GM13976 (cell line): ENCODE measurements at regions not wholly inside any gene's neighbourhood (a gene's known extent, or its start where the extent isn't known, plus 50 kb on each side); places are given as distances from the start of the nearest gene placed in this dataset.

Source experiments
- DNase-seq: peaks from one replicate; pipeline ENCODE4 v3.0.0; 2012; ENCODE audit warnings: low spot score
- in situ Hi-C: fragments of 300-500 bp; cut with MboI; formaldehyde crosslinking; loops from one replicate; pipeline ENCODE4 v1.12.0; 2022; ENCODE audit warnings: low sequenced_read_pairs, mixed read lengths, inconsistent platforms; ENCODE audit not compliant: unreplicated experiment
- TF ChIP-seq, protein P1 (sequence below): IDR thresholded peaks from 2 replicates; pipeline ENCODE4 v1.5.1; 2012; ENCODE audit warnings: borderline replicate concordance, mild to moderate bottlenecking; ENCODE audit not compliant: insufficient read depth; ENCODE audit errors: extremely low read depth, missing control alignments, control extremely low read depth

DNA sequence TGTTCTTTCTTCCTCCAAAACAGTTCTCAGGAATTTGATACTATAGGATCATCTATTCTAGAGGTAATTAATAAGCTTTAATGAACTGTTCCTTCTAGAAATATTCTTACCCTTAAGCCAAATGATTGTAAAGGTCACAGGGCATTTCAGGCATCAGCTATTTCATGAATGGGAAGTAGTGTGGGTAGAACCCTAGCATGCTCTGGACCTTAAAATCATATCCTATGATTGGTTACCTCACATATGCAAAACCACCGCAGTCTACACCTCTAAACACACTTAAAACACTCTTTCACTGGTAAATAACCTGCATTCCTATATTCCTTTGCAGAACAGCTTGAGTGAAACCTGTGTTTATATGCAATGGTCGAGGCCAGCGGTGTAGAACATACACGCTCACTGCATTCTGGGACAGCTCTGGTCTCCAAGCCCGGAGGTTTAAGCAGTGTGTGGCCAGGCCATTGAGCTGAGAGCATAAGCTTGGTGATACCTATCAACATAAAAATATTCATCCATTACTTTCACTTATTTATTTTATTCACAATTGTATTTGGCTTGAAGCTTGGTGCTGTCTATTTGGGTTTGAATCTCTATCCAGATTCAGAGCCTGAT, 87.7 kb upstream of the RASGRP1 start:
- no peak for DNase-seq
- in situ Hi-C loops = no loop called here
- TF ChIP-seq, protein P1, sequence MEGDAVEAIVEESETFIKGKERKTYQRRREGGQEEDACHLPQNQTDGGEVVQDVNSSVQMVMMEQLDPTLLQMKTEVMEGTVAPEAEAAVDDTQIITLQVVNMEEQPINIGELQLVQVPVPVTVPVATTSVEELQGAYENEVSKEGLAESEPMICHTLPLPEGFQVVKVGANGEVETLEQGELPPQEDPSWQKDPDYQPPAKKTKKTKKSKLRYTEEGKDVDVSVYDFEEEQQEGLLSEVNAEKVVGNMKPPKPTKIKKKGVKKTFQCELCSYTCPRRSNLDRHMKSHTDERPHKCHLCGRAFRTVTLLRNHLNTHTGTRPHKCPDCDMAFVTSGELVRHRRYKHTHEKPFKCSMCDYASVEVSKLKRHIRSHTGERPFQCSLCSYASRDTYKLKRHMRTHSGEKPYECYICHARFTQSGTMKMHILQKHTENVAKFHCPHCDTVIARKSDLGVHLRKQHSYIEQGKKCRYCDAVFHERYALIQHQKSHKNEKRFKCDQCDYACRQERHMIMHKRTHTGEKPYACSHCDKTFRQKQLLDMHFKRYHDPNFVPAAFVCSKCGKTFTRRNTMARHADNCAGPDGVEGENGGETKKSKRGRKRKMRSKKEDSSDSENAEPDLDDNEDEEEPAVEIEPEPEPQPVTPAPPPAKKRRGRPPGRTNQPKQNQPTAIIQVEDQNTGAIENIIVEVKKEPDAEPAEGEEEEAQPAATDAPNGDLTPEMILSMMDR = no peak

DNA sequence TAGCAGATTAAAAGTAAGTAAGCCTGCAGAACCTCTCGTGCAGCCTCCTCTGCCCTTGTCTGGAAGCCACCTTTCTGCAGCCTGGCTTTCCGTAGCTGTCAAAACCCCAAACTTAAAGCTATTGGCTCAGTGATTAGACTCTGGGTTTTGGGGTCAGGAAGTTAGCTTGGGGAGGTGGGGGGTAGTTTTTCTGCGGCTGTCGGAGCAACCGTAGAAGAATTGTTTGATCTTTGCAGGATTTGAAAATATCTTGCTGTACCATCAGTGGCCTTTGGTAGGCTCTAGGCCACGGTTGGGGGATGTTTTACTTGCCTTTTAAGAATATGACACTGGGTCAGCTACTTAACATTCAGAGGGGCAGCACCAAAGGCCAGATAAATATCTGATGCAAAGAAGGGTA, 88.4 kb upstream of the RASGRP1 start:
- no peak for DNase-seq
- in situ Hi-C loops = no loop called here
- TF ChIP-seq, protein P1 = no peak

DNA sequence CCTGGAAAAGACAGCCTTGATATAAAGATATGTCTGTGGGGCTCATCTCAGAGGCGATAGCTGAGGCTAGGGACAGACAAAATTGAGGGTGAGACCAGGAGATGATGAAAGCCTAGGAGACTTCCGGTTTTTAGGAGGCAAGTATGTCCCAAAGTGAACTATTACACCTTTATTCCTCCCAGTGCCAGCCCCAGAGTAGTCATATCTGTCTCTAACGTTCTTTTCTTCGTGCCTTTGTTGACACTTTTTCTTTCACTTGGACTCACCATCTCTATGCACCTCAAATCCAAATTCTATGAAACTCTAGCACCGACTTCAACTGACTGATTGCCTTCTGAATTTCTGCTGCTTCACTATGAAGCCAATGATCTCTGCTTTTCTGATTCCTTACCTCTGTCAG, 93.8 kb upstream of the RASGRP1 start:
- in situ Hi-C loops = no loop called here
- DNase-seq = no peak
- TF ChIP-seq, protein P1 = no peak

DNA sequence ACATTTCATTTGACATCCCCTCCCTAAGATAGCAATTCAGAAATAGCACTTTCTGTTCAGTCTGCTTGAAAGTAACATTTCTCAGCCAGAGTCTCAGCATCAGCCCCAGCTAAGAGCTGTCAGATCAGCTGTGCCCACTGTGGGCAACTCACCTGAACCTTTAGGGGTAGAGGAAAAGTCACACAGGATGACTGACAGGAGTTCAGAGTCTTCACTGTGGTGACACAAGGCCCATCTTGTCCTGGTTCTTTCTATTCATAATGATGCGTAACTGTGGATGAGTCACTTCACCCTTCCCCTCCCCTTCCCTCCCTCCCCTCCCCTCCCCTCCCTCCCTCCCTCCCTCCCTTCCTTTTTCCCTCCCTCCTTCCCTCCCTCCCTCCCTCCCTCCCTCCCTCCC, 96.1 kb upstream of the RASGRP1 start:
- TF ChIP-seq, protein P1 = no peak
- DNase-seq = no peak
- in situ Hi-C loops = no loop called here

DNA sequence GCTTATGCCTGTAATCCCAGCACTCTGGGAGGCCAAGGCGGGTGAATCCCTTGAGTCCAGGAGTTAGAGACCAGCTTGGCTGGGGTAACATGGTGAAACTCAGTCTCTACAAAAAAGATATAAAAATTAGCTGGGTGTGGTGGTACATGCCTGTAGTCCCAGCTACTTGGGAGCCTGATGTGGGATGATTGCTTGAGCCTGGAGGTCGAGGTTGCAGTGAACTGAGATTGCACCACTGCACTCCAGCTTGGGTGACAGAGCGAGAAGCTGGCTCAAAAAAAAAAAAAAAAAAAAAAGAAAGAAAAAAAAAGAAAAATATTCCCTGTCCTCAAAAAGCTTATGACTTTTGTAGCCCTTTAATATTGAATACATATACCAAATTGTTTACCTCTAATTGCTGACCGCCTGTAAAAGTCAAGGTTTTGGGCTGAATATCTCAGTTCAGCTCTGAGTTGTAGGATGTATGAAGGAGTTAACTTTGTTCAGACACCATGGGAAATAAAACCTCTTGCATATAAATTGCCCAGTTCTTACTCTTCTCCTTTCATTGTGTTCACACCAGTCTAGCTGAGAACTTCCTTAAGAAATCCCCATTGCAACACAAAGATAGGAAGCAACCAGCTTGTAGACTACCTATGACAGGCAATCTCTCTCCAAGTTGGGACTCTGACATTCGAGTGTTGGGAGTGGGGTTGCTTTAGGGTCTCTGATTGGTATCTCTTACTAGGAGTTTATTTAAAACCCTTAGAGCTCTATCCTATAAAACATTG, 97.6 kb upstream of the RASGRP1 start:
- TF ChIP-seq, protein P1 = no peak
- no peak for DNase-seq
- in situ Hi-C loops = no loop called here

DNA sequence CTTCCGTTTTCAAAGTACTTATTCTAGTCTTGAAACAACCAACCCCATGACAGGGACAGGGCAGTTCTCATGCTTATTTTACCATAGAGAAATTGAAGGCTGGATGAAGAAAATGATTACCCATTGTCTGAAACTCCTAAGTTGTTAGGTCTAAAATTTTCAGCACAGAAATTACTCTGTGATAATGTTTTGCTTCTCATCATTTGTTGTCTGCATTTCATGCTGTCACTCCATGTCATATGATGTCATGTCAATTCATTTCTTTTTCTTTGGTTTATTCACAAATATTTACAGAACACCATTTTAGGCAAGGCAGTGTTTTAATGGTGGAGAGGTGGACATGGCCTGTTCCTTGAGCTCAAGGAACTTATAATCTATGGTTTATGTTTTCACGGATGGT, 98.2 kb upstream of the RASGRP1 start:
- TF ChIP-seq, protein P1 = no peak
- DNase-seq = no peak
- in situ Hi-C loops = no loop called here
